ENCODE measurements at regions not wholly inside any gene's neighbourhood (a gene's known extent, or its start where the extent isn't known, plus 50 kb on each side); places are given as distances from the start of the nearest gene placed in this dataset.
A peak's percentile ranks its signal among the peaks of the same experiment; 100 is the strongest.

- TF ChIP-seq ZNF843 (tag by site-specific recombination; IDR thresholded peaks at IDR 0.05) = 0 out of 2 replicates have a peak, but pooled peaks have one; percentile 27
- TF ChIP-seq CTCF (tag by site-specific recombination; IDR thresholded peaks at IDR 0.05) = no peak
- no peak for TF ChIP-seq ATF2 (tag by site-specific recombination; IDR thresholded peaks at IDR 0.05; ENCODE audit: low read depth)
- no peak for TF ChIP-seq ZNF280D (tag by site-specific recombination; IDR thresholded peaks at IDR 0.05)
- no peak for TF ChIP-seq REST (tag by site-specific recombination; IDR thresholded peaks at IDR 0.05)
- no peak for TF ChIP-seq HOXA7 (CRISPR knock-in tag; IDR thresholded peaks at IDR 0.05; ENCODE audit: borderline replicate concordance)
- no peak for TF ChIP-seq ZNF24 (tag by site-specific recombination; IDR thresholded peaks at IDR 0.05)
- no peak for TF ChIP-seq ZSCAN18 (tag by site-specific recombination; IDR thresholded peaks at IDR 0.05)
Observed at GRCh38 chr5:68383888-68384310, 168.3 kb downstream of the PIK3R1 start.
